IMR-90 (cell line): ENCODE measurements at regions not wholly inside any gene's neighbourhood (a gene's known extent, or its start where the extent isn't known, plus 50 kb on each side); places are given as distances from the start of the nearest gene placed in this dataset.
A peak's percentile ranks its signal among the peaks of the same experiment; 100 is the strongest.

Source experiments
- ATAC-seq: fragments of 200-7000 bp; cut with Tn5 transposase; 2 replicates; pipeline ENCODE4 v1.9.1; 2020; ENCODE audit warnings: low read depth, mild to moderate bottlenecking, moderate library complexity
- BruUV-seq: library from RNA; stranded (reverse); fragments of 400-500 nt; replicated peaks from 2 replicates; lab custom pipeline; 2021; lab: Mats Ljungman, UMichigan
- CTCF ChIA-PET: fragments of 300-600 bp; formaldehyde crosslinking; extraction: SDS; loops from one replicate; lab custom pipeline; 2021; ENCODE audit warnings: antibody characterized with exemption; lab: Yijun Ruan, JAX
- POLR2A ChIA-PET: fragments of 300-600 bp; sonication (Branson Sonifier 250); formaldehyde crosslinking; loops from one replicate; lab custom pipeline; 2022; ENCODE audit warnings: antibody characterized with exemption; ENCODE audit not compliant: unreplicated experiment; lab: Charles Lee
- DNase-seq: peaks from one replicate; pipeline ENCODE4 v3.0.0; 2013
- H2AFZ ChIP-seq: replicated peaks from 2 replicates; pipeline ENCODE3; 2013; ENCODE audit warnings: low read length, mild to moderate bottlenecking; ENCODE audit not compliant: poor library complexity
- H2AK5ac ChIP-seq: 2 replicates; pipeline ENCODE4 v1.6.1; 2013; ENCODE audit warnings: low read depth, low read length, inconsistent platforms
- H2AK9ac ChIP-seq: replicated peaks from 2 replicates; pipeline ENCODE3; 2013; ENCODE audit warnings: mild to moderate bottlenecking, low read depth, low read length, moderate library complexity; ENCODE audit not compliant: poor library complexity
- H2BK120ac ChIP-seq: 2 replicates; pipeline ENCODE4 v1.6.1; 2013; ENCODE audit warnings: low read depth, low read length, inconsistent platforms
- H2BK15ac ChIP-seq: 3 replicates; pipeline ENCODE4 v1.6.1; 2013; ENCODE audit warnings: low read depth, low read length, inconsistent platforms
- H2BK20ac ChIP-seq: 2 replicates; pipeline ENCODE4 v1.6.1; 2013; ENCODE audit warnings: low read depth, mild to moderate bottlenecking, inconsistent platforms, low read length, moderate library complexity
- H2BK5ac ChIP-seq: 2 replicates; pipeline ENCODE4 v1.6.1; 2013; ENCODE audit warnings: mild to moderate bottlenecking, low read depth, low read length, inconsistent platforms; ENCODE audit not compliant: poor library complexity, severe bottlenecking
- H3K14ac ChIP-seq: replicated peaks from 2 replicates; pipeline ENCODE4 v1.6.1; 2013; ENCODE audit warnings: low read depth, low read length, inconsistent platforms
- H3K18ac ChIP-seq: 2 replicates; pipeline ENCODE4 v1.6.1; 2013; ENCODE audit warnings: low read depth, low read length, control low read depth
- H3K23ac ChIP-seq: 2 replicates; pipeline ENCODE4 v1.6.1; 2013; ENCODE audit warnings: low read depth, low read length, inconsistent platforms
- H3K27ac ChIP-seq: 2 replicates; pipeline ENCODE4 v1.5.1; 2013; ENCODE audit warnings: mild to moderate bottlenecking, control low read depth, low read length; ENCODE audit not compliant: insufficient read depth
- H3K27me3 ChIP-seq: 2 replicates; pipeline ENCODE4 v1.6.1; 2013; ENCODE audit warnings: low read length; ENCODE audit not compliant: control insufficient read depth, insufficient read depth
- H3K36me3 ChIP-seq: 2 replicates; pipeline ENCODE4 v1.6.1; 2013; ENCODE audit warnings: low read length, mixed read lengths; ENCODE audit not compliant: control insufficient read depth, insufficient read depth
- H3K4ac ChIP-seq: 2 replicates; pipeline ENCODE4 v1.6.1; 2013; ENCODE audit warnings: low read depth, low read length, inconsistent platforms
- H3K4me1 ChIP-seq: 2 replicates; pipeline ENCODE4 v1.6.1; 2013; ENCODE audit warnings: low read length, mixed read lengths; ENCODE audit not compliant: control insufficient read depth, insufficient read depth
- H3K4me2 ChIP-seq: 2 replicates; pipeline ENCODE4 v1.6.1; 2013; ENCODE audit warnings: low read depth, mild to moderate bottlenecking, control low read depth, low read length, moderate library complexity
- H3K4me3 ChIP-seq: 2 replicates; pipeline ENCODE4 v1.5.1; 2013; ENCODE audit warnings: low read depth, mild to moderate bottlenecking, control low read depth, low read length, moderate library complexity; ENCODE audit not compliant: insufficient read depth
- H3K56ac ChIP-seq: 2 replicates; pipeline ENCODE4 v1.6.1; 2013; ENCODE audit warnings: low read length, inconsistent platforms; ENCODE audit not compliant: insufficient read depth; ENCODE audit errors: extremely low read depth
- H3K79me1 ChIP-seq, 2 experiments: 2 replicates each; pipeline ENCODE4 v1.6.1; 2013; ENCODE audit warnings: low read length in 2 of 2, inconsistent platforms in 1 of 2, low read depth in 1 of 2
- H3K9ac ChIP-seq: 2 replicates; pipeline ENCODE4 v1.6.1; 2013; ENCODE audit warnings: low read depth, low read length, control low read depth
- H3K9me1 ChIP-seq: 2 replicates; pipeline ENCODE4 v1.6.1; 2013; ENCODE audit warnings: low read length, inconsistent platforms; ENCODE audit not compliant: insufficient read depth
- H3K9me3 ChIP-seq: 2 replicates; pipeline ENCODE4 v1.6.1; 2013; ENCODE audit warnings: low read length; ENCODE audit not compliant: control insufficient read depth, insufficient read depth
- H4K20me1 ChIP-seq: 2 replicates; pipeline ENCODE4 v1.6.1; 2013; ENCODE audit warnings: low read length, inconsistent platforms; ENCODE audit not compliant: insufficient read depth
- H4K5ac ChIP-seq: 2 replicates; pipeline ENCODE4 v1.6.1; 2013; ENCODE audit warnings: mild to moderate bottlenecking, low read depth, low read length, control low read depth
- H4K8ac ChIP-seq, 2 experiments: 2 replicates each; pipeline ENCODE4 v1.6.1; 2013; ENCODE audit warnings: low read depth in 2 of 2, low read length in 2 of 2, control low read depth in 1 of 2, inconsistent platforms in 1 of 2
- H4K91ac ChIP-seq: 2 replicates; pipeline ENCODE4 v1.6.1; 2013; ENCODE audit warnings: low read depth, low read length, inconsistent platforms; ENCODE audit not compliant: insufficient read depth
- BHLHE40 ChIP-seq: fragments of 150-350 bp; IDR thresholded peaks from 2 replicates; pipeline ENCODE4 v1.6.1; 2016; ENCODE audit warnings: mild to moderate bottlenecking, low read depth, low read length
- CEBPB ChIP-seq: IDR thresholded peaks from 2 replicates; pipeline ENCODE4 v1.6.1; 2012; ENCODE audit warnings: low read depth, low read length, improper control_type of control experiment
- CHD1 ChIP-seq: IDR thresholded peaks from 2 replicates; pipeline ENCODE4 v1.6.1; 2012; ENCODE audit warnings: low read depth, low read length, improper control_type of control experiment
- MXI1 ChIP-seq: IDR thresholded peaks from 2 replicates; pipeline ENCODE4 v1.6.1; 2012; ENCODE audit warnings: low read depth, mild to moderate bottlenecking, low read length, moderate library complexity, borderline replicate concordance
- POLR2A ChIP-seq: IDR thresholded peaks from 2 replicates; pipeline ENCODE4 v1.6.1; 2012; ENCODE audit warnings: mild to moderate bottlenecking, low read depth, low read length
- RAD21 ChIP-seq: IDR thresholded peaks from 2 replicates; pipeline ENCODE4 v1.6.1; 2012; ENCODE audit warnings: low read length, improper control_type of control experiment
- RCOR1 ChIP-seq: IDR thresholded peaks from 2 replicates; pipeline ENCODE4 v1.6.1; 2012; ENCODE audit warnings: mild to moderate bottlenecking, low read length, improper control_type of control experiment; ENCODE audit not compliant: insufficient replicate concordance
- RFX5 ChIP-seq: IDR thresholded peaks from 2 replicates; pipeline ENCODE4 v1.8.0; 2012; ENCODE audit warnings: low read depth, mild to moderate bottlenecking, low read length, moderate library complexity
- SMC3 ChIP-seq: fragments of 150-350 bp; IDR thresholded peaks from 2 replicates; pipeline ENCODE4 v1.6.1; 2016; ENCODE audit warnings: low read depth, mild to moderate bottlenecking, antibody characterized with exemption, low read length, moderate library complexity
- WGBS, 2 experiments: methylation state at CpG; one replicate each; pipeline versions ENCODE4 v1.1.5 to v1.1.7; 2013; ENCODE audit warnings: missing lambda C conversion rate in 2 of 2; ENCODE audit not compliant: insufficient read length in 1 of 2; ENCODE audit errors: extremely low coverage in 2 of 2; 5-methylcytosine and 5-hydroxymethylcytosine counted together
- dilution Hi-C: fragments of 300-500 bp; cut with HindIII; formaldehyde crosslinking; loops from one replicate; pipeline ENCODE4 v1.14.3; 2018; ENCODE audit warnings: low sequenced_read_pairs; ENCODE audit not compliant: unreplicated experiment
- in situ Hi-C: fragments of 300-500 bp; cut with MboI; formaldehyde crosslinking; loops from 3 replicates; pipeline ENCODE4 v1.14.3; 2019; ENCODE audit warnings: low sequenced_read_pairs, inconsistent platforms, mixed read lengths
- intact Hi-C: fragments of 100-400 bp; cut with micrococcal nuclease; formaldehyde crosslinking; loops from 2 replicates; pipeline ENCODE4 v1.10.0; 2022
- TF ChIP-seq, protein P1 (sequence below): fragments of 150-350 bp; IDR thresholded peaks from 2 replicates; pipeline ENCODE4 v1.6.1; 2017; ENCODE audit warnings: mild to moderate bottlenecking, antibody characterized with exemption, low read length, low read depth
- TF ChIP-seq, protein P2 (sequence below): fragments of 150-350 bp; IDR thresholded peaks from 2 replicates; pipeline ENCODE4 v1.6.1; 2016; ENCODE audit warnings: low read depth, mild to moderate bottlenecking, low read length, moderate library complexity, borderline replicate concordance

DNA sequence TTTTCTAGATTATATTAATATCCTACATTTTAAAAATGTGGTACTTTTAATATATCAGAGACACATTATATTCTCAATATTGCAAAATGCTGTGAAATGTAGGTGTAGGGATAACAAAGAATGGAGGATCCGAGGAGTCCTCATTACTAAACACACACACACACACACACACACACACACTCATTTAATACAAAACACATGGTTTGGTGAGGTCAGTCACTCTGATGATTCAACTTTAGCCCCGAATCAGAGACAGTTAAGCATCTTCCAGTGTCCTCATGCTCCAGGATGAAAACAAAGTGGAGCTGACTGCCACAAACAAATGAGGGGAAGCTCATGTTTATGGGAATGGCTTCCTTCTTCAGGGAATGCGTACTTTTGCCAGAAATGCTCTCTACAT, 147.5 kb downstream of the CYSLTR2 start:
- no peaks in the 10 kb centered on the region for H3K27me3 ChIP-seq
- dilution Hi-C loops, result no loop called here

More for the DNA sequence above, 147.5 kb downstream of the CYSLTR2 start:
- in situ Hi-C loops, result no loop called here
- H4K5ac ChIP-seq, result peak overlapping the region; percentile 44; the same call in 1 of the 2 replicates
- peaks cover under 1% of the 10 kb centered on the region; the same call in 1 of the 2 replicates for H3K9me1 ChIP-seq
- H3K4me1 ChIP-seq, result peaks cover 8% of the 10 kb centered on the region
- peak overlapping the region in 1 of 2 experiments; percentile 34; a peak in 1 of 4 replicates for H4K8ac ChIP-seq
- H3K14ac ChIP-seq, result no peak overlapping the region
- no peak overlapping the region for H2BK15ac ChIP-seq
- H3K36me3 ChIP-seq, result no peaks in the 10 kb centered on the region
- no peak overlapping the region for H3K23ac ChIP-seq
- H3K56ac ChIP-seq, result no peak overlapping the region
- intact Hi-C loops, result no loop called here
- no peak overlapping the region for H3K27ac ChIP-seq
- H3K9me3 ChIP-seq, result no peaks in the 10 kb centered on the region
- no TSS peak for BruUV-seq
- ChIA-PET POLR2A (no interaction called here), CTCF (interaction anchor here (1.2 kb wide), 1 partner anchor 174 kb away, joined by 3 read pairs; no protein-coding TSS in a partner anchor)
- H2AFZ ChIP-seq, result no peak overlapping the region
- no peaks in the 10 kb centered on the region for H4K20me1 ChIP-seq
- H4K91ac ChIP-seq, result no peak overlapping the region
- peak overlapping the region; percentile 20 for H2BK5ac ChIP-seq
- H3K4me2 ChIP-seq, result no peak overlapping the region
- no peak overlapping the region for H3K4me3 ChIP-seq
- no peak overlapping the region for H2AK9ac ChIP-seq
- H3K9ac ChIP-seq, result no peak overlapping the region
- DNase-seq (peak; percentile 81), ATAC-seq (peak; percentile 40)
- TF ChIP-seq CHD1 (no peak), BHLHE40 (no peak), CEBPB (no peak), RFX5 (no peak), POLR2A (no peak), MXI1 (no peak), RCOR1 (no peak), SMC3 (no peak), RAD21 (no peak)
- TF ChIP-seq, protein P1, sequence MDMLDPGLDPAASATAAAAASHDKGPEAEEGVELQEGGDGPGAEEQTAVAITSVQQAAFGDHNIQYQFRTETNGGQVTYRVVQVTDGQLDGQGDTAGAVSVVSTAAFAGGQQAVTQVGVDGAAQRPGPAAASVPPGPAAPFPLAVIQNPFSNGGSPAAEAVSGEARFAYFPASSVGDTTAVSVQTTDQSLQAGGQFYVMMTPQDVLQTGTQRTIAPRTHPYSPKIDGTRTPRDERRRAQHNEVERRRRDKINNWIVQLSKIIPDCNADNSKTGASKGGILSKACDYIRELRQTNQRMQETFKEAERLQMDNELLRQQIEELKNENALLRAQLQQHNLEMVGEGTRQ, result no peak
- TF ChIP-seq, protein P2, sequence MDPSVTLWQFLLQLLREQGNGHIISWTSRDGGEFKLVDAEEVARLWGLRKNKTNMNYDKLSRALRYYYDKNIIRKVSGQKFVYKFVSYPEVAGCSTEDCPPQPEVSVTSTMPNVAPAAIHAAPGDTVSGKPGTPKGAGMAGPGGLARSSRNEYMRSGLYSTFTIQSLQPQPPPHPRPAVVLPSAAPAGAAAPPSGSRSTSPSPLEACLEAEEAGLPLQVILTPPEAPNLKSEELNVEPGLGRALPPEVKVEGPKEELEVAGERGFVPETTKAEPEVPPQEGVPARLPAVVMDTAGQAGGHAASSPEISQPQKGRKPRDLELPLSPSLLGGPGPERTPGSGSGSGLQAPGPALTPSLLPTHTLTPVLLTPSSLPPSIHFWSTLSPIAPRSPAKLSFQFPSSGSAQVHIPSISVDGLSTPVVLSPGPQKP, result no peak
- H2BK120ac ChIP-seq, result no peak overlapping the region
- no peak overlapping the region for H3K4ac ChIP-seq
- H2AK5ac ChIP-seq, result no peak overlapping the region
- H2BK20ac ChIP-seq, result no peak overlapping the region
- H3K18ac ChIP-seq, result peak overlapping the region; percentile 79; the same call in 1 of the 2 replicates
- WGBS, 2 experiments, result no CpG with 5 or more reads among the region's 3 CpGs
- no peaks in the 10 kb centered on the region for H3K79me1 ChIP-seq
